ENCODE measurements at regions not wholly inside any gene's neighbourhood (a gene's known extent, or its start where the extent isn't known, plus 50 kb on each side); places are given as distances from the start of the nearest gene placed in this dataset.

DNA sequence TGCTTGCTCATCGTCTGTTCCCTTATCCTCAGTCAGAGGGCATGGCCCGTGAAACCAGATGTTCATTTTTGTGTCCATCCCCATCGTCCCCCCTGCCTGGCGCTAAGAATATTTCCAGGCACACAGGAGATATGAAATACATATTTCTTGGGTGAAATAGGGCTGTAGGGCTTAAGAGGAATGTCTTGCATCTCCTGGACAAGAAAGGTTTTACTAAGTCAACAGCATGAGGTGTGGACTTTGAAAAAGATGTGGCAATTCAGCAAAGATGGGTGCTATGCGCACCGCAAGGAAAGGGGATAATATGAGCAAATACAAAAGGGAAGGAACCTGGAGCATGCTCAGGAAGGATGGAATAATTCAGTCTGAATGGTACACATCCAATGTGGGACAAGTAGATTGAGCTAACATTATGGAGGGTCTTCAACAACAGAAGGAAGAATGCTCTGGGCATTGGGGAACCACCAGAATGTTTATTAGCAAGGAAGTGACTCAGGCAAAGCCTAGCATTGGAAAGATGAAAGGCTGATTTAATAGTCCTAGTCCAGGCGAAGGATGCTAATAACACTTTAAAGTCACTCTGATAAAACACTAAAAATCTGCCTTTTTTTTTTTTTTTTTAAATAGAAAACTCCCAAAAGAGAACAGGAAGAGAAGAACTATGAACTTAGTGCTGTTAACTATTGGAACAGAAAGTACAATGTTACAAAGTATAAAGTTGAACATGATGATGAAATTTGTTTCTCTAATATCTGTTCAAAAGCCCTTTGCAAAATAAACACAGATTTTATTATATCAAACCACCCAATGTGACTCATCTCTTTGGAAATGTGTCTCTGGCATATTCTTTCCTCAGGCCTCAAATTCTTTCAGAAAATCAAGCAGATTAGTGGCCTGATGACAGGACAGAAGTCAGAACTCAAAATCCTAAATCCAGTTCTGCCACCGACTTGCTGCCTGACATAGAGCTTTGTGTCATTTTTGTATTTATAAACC is 449.5 kb downstream of the BCAT1 start:
- DNase-seq = no peak
- Histone ChIP-seq H3K27ac (peak overlapping the region in 4 of 8 donors; percentile 22 to 35 (median 22)), H3K27me3 (replicated peaks in 1 of 7) (no peaks in the 10 kb centered on the region), H3K4me3 (no peak overlapping the region), H3K9me3 (peaks cover 0 to 11% (median 0%) of the 10 kb centered on the region in 8 donors), H3K4me1 (no peaks in the 10 kb centered on the region), H3K36me3 (no peaks in the 10 kb centered on the region)
- intact Hi-C loops (cut with DNase I; ENCODE audit: low total_unique reads) = no loop called here
- 79 to 92% (median 86%) methylated on average over 8 of the region's 8 CpGs for WGBS, 5 donors
- TF ChIP-seq CTCF (IDR thresholded peaks at IDR 0.05 in 8 of 11, conservative IDR thresholded peaks at IDR 0.05 in 3 of 11) (no peak), POLR2AphosphoS5 (IDR thresholded peaks at IDR 0.05) (no peak), POLR2A (IDR thresholded peaks at IDR 0.05) (no peak)

GRCh38 chr12:24496755-24497154 is 452.1 kb downstream of the BCAT1 start:
- intact Hi-C loops (cut with DNase I; ENCODE audit: low total_unique reads) = no loop called here
- TF ChIP-seq POLR2AphosphoS5 (IDR thresholded peaks at IDR 0.05) = no peak
- no peak for TF ChIP-seq POLR2A (IDR thresholded peaks at IDR 0.05)
- no peak for TF ChIP-seq CTCF (IDR thresholded peaks at IDR 0.05 in 8 of 11, conservative IDR thresholded peaks at IDR 0.05 in 3 of 11)
- no peak for DNase-seq
- Histone ChIP-seq H3K9me3 (no peaks in the 10 kb centered on the region), H3K4me3 (no peak overlapping the region), H3K36me3 (no peaks in the 10 kb centered on the region), H3K4me1 (no peaks in the 10 kb centered on the region), H3K27ac (no peak overlapping the region), H3K27me3 (replicated peaks in 1 of 7) (no peaks in the 10 kb centered on the region)
- WGBS, 5 donors = 71 to 100% (median 87%) methylated on average over 1 of the region's 1 CpG

GRCh38 chr12:24494401-24494800 is 454.5 kb downstream of the BCAT1 start:
- no peak overlapping the region for H3K27ac ChIP-seq
- 77 to 90% (median 83%) methylated on average over 2 of the region's 2 CpGs for WGBS, 5 donors
- DNase-seq = no peak
- intact Hi-C loops (cut with DNase I; ENCODE audit: low total_unique reads) = no loop called here
- no peak for TF ChIP-seq POLR2AphosphoS5 (IDR thresholded peaks at IDR 0.05)
- TF ChIP-seq CTCF (IDR thresholded peaks at IDR 0.05 in 8 of 11, conservative IDR thresholded peaks at IDR 0.05 in 3 of 11) = no peak
- TF ChIP-seq POLR2A (IDR thresholded peaks at IDR 0.05) = no peak
- no peaks in the 10 kb centered on the region for H3K4me1 ChIP-seq
- H3K36me3 ChIP-seq = no peaks in the 10 kb centered on the region
- no peaks in the 10 kb centered on the region for H3K9me3 ChIP-seq
- H3K4me3 ChIP-seq = no peak overlapping the region
- no peaks in the 10 kb centered on the region for H3K27me3 ChIP-seq (replicated peaks in 1 of 7)

DNA sequence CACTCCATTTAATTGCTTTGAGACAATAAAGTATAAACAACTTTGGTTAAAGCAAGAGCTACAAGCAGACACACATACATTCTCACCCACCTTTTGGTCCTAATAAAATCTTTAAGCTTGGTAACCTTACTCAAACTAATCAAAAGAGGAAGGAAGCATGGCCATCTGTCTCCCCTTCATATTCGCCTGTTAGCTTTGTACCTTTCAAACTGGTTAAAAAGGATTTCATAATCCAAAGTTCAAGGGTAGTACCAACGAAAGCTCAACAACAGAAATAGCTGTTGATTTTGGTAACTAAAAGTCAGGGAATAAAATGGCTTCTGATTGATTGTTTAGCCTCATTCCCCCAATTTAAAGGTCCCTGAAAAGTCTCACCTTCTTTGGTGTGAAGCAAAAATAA is 456.9 kb downstream of the BCAT1 start:
- intact Hi-C loops (cut with DNase I; ENCODE audit: low total_unique reads) = no loop called here
- TF ChIP-seq CTCF (IDR thresholded peaks at IDR 0.05 in 8 of 11, conservative IDR thresholded peaks at IDR 0.05 in 3 of 11) = no peak
- no peak for TF ChIP-seq POLR2A (IDR thresholded peaks at IDR 0.05)
- TF ChIP-seq POLR2AphosphoS5 (IDR thresholded peaks at IDR 0.05) = no peak
- Histone ChIP-seq H3K36me3 (no peaks in the 10 kb centered on the region), H3K4me1 (no peaks in the 10 kb centered on the region), H3K27ac (no peak overlapping the region), H3K27me3 (replicated peaks in 1 of 7) (no peaks in the 10 kb centered on the region), H3K9me3 (no peaks in the 10 kb centered on the region), H3K4me3 (no peak overlapping the region)
- WGBS, 5 donors = 17 to 32% (median 18%) methylated on average over 2 of the region's 2 CpGs
- no peak for DNase-seq

All from spleen (tissue), 11 donors.